Transverse colon (tissue), 4 donors: ENCODE measurements at regions not wholly inside any gene's neighbourhood (a gene's known extent, or its start where the extent isn't known, plus 50 kb on each side); places are given as distances from the start of the nearest gene placed in this dataset.

Experiments used
- EP300 ChIP-seq: sonication (generic); formaldehyde crosslinking; IDR thresholded peaks from one replicate; pipeline ENCODE4 v1.6.1; 2017; ENCODE audit warnings: antibody characterized with exemption, low read depth
- POLR2A ChIP-seq: fragments of 450-650 bp; IDR thresholded peaks from one replicate; pipeline ENCODE4 v1.6.1; 2016; ENCODE audit warnings: antibody characterized with exemption, mild to moderate bottlenecking, moderate library complexity
- POLR2AphosphoS5 ChIP-seq, 3 donors: sonication (generic); formaldehyde crosslinking; IDR thresholded peaks; one replicate each; pipeline ENCODE4 v1.6.1; 2016; ENCODE audit warnings: antibody characterized with exemption in 3 of 3
- TF ChIP-seq, protein P1 (sequence below), 5 experiments: fragments of 200-600 bp in 3 of 5; fragments of 450-650 bp in 2 of 5; sonication (generic) in 3 of 5; IDR thresholded peaks; 1 replicate in 2 of 5; 2 replicates in 3 of 5; pipeline ENCODE4 v1.5.1; 2016 to 2017; ENCODE audit warnings: antibody characterized with exemption in 5 of 5, inconsistent platforms in 3 of 5, mild to moderate bottlenecking in 2 of 5, moderate library complexity in 1 of 5

DNA sequence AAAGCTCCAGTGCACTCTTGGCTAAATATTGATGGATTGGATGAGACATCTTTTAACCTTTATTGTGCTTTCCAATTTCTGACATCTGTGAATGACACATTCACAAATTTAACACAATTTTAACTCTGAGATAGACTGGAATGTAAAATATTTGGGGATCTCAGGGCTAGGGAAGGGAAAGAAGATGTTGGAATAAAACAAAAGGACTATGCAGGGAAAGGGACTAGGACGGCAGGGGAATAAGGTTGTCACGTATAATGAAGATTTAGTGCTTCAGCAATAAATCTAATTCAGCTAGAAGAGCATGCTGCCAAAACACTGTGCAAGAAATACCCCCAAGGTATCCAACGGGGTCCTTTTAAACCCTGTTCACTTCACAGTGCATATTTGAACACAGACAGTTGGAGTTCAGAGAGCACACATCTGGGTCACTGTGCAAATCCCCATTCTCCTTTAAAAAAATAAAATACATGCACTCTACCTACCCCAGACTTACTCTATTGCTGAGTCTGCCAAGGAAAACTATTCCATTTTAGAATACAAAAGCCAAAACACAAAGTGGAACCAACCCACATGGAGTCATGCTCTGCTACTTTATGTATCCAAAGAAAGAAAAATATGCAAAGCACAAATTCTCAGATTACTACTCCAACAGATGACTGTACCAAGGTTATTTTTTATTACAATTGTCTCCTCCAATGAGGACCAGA, 151.0 kb upstream of the RSPO3 start:
- TF ChIP-seq, protein P1, sequence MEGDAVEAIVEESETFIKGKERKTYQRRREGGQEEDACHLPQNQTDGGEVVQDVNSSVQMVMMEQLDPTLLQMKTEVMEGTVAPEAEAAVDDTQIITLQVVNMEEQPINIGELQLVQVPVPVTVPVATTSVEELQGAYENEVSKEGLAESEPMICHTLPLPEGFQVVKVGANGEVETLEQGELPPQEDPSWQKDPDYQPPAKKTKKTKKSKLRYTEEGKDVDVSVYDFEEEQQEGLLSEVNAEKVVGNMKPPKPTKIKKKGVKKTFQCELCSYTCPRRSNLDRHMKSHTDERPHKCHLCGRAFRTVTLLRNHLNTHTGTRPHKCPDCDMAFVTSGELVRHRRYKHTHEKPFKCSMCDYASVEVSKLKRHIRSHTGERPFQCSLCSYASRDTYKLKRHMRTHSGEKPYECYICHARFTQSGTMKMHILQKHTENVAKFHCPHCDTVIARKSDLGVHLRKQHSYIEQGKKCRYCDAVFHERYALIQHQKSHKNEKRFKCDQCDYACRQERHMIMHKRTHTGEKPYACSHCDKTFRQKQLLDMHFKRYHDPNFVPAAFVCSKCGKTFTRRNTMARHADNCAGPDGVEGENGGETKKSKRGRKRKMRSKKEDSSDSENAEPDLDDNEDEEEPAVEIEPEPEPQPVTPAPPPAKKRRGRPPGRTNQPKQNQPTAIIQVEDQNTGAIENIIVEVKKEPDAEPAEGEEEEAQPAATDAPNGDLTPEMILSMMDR (IDR thresholded peaks at IDR 0.05), result no peak
- TF ChIP-seq POLR2AphosphoS5 (IDR thresholded peaks at IDR 0.05) (no peak), POLR2A (no peak), EP300 (no peak)
